NCI-H774 (cell line): ENCODE measurements at regions not wholly inside any gene's neighbourhood (a gene's known extent, or its start where the extent isn't known, plus 50 kb on each side); places are given as distances from the start of the nearest gene placed in this dataset.

Source experiments
- DNase-seq: peaks from one replicate; lab custom pipeline; 2025; lab: John Stamatoyannopoulos, UW

DNA sequence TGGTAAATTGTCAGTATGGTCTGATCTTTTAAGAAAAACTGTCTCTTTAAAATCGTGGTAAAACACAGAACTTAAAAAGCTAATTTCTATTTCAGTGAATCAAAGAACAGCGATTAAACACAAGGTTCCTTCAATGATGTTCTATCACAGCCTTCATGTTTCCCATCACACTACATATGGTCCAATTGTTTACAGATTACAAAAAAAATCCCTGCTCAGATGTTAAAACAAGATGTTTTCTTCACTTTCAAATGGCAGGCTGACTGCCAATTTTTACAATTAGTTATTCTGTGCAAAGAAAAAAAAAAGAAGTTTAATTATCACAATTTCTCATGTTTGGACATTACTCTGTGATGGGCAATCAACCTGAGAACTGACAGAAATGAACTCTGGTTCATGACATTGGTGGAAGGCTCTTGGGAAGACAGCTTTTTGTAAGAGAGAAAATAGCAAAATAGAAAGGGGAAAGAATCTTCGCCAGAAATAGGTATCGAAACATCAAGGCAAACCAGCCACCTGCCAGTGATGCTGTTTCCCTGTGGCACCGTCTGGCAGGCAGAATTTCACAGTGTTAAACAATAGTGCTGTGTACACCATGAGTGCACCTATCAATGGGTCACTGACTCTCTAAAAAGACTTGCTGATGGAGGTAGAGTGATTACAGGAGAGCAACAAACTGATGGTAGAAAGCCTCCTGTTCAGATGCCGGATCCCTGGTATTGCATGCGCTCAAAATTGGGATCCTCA is 1020.0 kb upstream of the ARRDC3 start:
- DNase-seq, result peak; percentile 52

DNA sequence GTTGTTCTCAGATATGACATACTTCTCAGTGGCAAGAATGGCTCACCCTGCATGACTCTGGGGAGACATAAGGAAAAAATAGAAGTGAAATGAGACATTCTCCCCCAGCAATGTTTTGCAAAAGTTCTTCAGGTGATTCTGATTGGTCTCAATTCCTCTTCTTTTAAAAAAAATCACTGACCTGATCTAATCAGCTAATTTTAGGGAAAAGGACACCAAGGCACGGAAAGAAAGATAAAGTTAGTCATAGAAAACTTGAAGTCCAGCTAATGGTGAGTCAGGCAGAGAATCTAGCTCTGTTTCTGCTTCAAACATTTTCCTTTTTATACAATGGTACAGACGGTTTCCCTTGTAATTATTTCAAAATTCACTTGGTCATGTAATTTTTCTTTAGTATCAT is 1018.9 kb upstream of the ARRDC3 start:
- DNase-seq, result no peak

DNA sequence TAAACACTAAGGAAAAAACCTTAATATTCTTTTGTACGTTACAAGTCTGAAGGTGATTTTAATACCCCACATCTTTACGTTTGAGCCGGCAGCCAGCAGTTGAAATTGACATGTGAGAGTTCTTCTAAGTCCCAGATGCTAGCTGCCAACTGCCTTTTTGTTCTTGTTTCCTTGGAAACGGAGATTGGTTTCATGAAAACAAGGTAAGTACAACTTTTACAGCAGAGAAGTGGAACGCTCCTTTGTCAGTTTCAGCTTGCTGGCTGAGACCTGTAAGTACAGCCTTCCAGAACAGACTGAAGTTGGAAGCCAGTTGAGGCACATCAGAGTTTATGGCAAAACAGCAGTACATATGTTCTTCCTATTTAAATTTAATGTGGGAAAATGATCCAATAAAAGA is 1018.4 kb upstream of the ARRDC3 start:
- peak; percentile 61 for DNase-seq

DNA sequence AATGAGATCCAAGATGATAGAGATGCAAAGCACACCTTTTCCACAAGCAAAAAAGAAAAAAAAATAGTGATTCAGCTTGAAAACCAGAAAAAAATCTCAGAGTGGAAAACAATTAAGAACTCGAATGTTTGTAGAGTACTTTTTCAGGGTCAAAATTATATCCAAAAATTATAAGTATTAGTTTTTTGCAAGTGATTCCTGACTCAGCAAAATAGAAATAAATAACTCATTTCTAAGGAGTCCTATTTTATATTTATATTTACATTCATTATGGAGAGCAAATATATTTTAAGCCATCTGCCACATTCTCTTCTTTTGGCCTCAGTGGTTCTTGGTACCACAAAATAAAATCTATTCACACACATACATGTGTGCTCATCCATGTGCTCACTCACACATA is 1011.8 kb upstream of the ARRDC3 start:
- no peak for DNase-seq

DNA sequence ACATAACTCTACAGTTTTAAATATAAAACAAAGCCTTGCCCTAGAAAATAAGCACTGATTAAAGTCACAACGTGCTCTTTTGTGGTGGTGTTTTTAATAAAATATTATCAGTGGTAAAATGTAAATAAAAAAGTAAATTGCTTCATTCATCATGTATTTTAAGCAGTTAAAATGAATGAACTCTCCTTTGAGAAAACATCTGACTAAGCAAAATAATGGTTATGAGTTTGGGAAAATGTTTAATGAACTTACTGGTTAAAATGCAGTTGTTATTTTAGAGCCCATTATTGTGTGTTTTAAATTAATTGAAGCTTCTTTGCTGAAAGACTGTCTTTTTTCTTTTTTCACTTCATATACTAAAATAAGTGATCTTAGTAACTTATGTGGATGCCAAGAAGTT is 1007.5 kb upstream of the ARRDC3 start:
- no peak for DNase-seq

DNA sequence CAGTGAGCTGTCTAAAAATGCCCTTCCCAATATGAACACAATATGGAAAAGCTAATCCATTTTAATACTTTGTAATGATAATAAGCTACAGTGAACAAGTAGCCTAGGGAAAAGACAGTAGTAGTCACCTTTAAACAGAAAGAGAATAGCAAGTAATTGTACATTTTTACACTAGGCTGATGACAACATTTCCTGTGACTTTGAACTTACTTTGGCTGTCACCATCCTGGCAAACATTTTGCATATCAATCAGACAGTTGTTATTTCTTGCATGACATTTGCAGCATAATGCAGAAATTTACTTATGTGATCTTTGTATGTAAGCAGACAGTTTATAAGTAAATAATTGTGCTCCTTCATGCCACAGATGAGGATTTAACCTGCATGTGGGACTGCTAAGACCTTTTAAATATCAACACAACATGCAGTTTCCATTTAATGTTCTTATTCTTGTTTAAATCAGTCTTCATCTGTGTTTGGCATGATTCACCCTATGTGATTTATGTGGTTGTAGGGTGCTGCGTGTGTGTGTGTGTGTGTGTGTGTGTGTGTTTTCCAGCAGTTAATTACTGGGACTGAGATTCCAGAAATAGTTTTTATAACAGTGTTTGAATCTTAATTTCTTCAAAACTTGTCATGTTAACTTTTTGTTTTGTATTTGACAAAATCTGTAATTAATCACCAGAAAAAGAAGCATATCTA is 997.1 kb upstream of the ARRDC3 start:
- DNase-seq, result no peak

DNA sequence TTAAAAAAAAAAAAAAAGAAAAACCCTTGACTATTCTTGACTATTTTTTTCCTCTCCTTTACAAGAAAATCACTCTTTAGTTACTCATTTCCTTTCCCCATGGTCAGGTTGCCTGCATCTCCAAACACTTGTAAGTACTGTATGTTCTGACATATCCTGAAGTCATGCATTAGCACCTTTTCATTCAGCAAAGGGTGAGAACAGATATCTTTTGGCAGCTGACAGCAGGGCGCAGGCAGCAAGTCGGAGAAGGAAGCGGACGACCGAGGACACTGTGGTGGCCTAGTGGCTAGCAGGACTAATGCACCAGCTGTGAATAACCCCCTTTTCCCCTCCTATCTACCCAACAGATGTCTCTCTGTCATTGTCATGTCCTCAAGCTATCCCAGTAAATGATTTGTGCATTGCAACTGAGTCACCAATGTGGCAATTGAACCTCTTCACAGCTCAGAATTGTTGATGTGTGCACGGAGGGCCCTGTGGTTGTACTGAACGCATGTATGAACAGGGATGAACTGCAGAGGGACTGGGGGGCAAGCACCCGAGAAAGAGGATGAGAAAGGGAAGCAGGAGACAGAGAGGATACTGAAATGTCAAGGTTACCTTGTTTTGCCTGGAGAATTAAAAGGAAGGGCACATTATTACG is 996.0 kb upstream of the ARRDC3 start:
- DNase-seq, result no peak

DNA sequence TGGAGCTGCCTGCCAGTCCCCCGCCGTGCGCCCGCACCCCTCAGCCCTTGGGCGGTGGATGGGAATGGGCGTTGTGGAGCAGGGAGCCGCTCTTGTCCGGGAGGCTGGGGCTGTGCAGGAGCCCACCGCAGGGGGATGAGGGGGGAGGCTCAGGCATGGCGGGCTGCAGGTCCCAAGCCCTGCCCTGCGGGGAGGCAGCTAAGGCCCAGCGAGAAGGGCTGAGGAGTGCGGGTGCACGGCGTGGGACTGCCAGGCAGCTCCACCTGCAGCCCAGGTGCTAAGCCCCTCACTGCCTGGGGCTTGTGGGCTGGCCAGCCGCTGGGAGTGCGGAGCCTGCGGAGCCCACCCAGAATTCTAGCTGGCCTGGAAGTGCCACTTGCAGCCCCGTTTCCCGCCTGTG is 991.7 kb upstream of the ARRDC3 start:
- no peak for DNase-seq

DNA sequence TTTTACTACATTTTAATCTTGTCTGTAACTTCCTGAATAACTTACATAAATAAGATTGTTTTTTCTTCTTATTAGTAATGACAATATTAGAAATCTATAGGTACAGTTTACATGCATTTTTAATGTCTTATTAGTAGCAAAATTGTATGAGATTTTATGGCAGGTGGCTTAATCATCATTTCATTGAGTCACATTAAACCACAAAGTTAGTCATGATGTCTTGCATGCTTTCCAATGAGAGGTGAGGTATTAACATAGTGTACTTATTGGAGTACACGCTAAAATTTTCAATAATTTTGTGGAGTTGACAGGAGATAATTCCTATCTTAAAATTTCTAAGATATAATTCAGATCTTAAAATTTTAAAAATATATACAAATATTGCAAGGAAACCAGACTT is 989.6 kb upstream of the ARRDC3 start:
- DNase-seq, result no peak

DNA sequence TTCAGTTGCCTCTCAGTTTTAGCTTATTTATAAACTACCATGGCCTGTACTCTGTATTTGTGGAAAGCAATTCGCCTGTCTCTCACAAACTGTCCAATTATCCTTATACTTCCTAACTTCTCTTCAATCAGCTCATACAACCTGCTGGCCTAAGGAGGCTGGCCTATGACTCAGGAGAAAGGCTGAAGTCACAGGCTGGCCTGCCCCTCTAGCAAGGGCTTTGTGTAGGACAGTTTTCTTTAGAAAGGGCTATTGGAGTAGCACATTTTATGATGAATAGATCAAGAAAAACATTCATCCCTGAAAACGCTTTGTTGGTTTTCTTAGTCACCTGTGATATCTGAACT is 988.7 kb upstream of the ARRDC3 start:
- no peak for DNase-seq

DNA sequence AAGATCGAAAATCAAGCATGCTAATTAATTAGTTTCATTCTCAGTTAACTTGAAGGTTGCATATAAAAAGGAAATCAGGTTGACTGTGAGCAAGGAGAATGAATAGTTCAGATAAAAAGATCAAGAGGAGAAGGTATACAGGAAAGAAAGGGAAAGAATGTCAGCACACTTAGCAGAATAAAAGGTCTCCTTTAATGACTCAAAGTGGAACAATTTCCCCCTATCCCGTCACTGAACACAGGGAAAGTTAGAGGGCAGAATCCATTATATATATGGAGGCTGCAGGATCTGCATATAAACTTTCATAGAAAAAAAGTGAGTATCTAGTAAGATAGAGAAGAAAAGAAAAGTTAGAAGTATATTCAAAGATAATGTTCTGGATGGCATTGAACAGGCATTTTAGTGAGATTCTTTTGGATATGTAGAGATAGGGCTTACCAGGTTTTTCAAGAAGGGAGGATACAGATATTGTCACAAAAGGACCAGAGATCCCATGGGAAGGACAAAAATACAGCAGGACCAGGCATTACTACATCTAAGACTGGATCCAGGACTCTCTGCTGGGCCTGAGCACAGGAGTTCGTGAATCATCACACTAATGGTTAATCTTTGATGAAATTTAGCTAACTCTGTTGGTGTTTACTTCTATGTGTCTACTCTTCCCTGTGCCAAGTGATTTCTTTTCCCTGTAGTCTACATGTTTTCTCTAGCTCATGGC is 988.2 kb upstream of the ARRDC3 start:
- no peak for DNase-seq

DNA sequence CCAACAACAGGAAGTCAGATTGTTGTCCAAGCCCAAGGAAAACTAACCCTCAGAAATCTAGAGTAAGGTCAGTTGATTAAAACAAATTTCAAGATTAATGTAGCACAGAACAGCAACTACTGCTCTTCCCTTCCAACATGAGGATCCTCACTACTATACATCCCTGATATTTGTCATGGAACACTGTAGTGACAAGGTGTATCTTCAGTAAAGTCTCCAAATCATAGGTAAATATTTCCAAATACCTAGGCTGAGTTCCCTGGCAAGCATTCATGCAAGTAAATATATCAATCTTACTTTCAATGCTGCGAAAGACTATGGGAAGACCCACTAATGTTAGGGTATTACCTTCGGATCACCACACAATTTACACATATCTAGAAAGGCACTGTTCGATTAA is 986.9 kb upstream of the ARRDC3 start:
- DNase-seq, result no peak

DNA sequence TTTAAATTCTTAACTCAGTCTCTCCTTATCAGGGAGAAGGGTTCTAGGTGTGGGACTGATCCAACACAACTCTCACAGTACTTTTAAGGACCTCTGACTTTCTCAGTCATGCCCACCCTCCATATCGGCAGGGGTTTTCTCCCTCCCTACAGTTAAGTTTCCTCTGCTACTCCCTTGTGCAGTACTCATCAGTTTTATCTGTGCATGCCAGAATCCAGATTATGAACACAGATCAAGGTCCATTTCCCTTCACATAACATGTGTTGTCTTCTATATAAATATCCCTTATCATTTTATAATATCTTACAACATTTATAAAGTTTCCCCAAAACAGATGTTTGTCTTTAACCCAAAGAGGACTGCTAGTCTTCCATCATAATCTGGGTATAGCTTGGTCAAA is 986.5 kb upstream of the ARRDC3 start:
- DNase-seq, result no peak

DNA sequence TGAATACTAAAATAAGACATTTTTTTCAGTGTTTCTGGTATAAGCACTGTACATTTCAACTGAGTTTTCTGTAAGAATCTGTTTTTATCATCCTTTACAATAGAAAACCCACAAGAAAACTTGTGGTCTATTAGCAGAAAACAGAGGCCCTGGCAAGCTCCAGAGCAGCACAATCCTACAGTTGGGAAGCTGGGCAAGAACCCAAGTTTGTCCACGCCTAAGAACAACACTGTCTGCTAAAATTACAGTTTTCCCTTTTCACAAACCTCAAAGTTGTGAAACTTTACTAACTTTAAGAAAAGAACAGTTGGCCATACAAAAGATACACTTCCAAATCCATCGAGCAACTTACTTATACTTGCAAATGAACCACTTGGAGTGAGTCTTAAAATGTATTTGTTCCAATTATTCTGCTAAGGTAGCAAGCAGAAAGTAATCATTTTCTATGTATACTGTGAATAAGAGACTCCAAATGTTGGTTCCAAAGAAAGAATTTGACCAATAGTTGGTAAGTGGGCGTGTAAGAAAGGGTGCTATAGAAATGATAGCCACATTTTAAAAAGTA is 982.0 kb upstream of the ARRDC3 start:
- DNase-seq, result no peak

DNA sequence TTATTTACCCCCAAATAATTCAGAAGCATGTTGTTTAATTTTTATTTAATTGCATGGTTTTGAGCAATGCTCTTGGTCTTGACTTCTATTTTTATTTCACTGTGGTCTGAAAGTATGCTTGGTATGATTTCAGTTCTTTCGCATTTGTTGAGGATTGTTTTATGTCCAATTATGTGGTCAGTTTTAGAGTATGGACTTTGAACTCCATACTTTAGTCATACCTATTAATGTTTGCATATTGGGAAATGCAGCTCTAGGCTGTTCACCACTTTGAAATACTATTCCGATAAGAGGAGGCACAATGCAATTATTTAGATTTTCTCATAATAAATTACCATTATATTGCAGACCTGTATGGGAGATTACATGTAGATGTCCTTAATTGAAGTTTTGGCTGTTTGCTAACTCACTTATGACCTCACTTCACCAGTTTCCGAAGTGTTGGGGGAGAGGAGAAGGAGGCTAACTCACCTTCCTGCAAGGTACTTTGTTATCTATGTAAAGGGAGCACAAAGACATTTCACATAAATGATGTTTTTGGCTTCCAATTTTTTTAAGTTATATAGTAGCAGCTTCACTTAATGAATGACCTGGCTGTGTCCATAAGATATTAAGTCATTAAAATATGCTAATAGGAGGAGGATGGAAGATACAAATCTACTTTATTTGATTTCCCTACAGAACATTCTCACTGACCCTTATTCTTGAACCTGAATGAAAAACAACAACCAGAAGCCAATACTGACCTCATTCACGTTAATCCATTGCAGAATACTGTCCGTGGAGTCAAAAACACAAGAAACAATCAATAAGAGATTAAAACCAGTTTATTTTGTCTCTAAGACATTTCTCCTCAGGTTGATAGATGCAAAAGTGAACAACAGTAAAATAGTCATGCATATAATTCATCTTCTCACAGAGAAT is 970.3 kb upstream of the ARRDC3 start:
- no peak for DNase-seq

DNA sequence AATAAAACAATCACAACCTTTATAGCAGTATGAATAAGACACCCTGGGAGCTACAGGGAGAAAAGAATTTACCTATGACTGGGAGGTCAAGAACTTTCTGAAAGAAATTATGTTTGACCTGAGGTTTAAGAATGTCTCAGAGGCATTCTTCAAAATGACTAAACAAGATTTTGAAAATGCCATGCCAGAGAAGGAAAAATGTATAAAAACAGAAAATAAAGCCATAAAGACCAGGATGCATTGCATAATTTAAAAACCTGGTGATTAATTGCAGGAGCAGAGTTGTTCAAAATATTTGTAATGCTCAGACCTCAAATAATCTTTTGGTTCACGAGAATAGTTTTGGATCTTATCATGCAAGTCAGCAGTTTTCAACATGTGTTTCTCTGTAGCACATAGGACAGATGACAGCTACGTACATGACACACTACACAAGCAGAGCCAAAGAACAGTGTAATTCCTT is 954.7 kb upstream of the ARRDC3 start:
- DNase-seq, result no peak

DNA sequence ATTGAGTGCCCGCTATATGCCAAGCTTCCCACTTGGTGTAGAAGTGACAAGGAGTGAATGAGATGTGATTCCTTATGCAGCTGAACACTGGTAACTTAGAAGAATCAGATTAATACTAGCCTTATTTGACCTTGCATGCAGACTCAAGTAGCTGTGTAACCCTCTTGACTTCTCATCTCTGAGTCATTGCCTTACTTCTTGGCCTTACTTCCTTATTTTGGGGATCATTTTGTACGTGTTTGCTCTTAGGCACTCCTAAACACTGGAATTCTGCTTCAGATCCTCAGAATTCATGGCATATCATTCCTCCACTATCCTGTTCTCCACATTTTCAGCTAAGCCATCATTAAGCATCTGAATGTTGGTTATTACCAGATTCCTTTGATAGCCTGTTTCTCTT is 948.9 kb upstream of the ARRDC3 start:
- DNase-seq, result no peak

DNA sequence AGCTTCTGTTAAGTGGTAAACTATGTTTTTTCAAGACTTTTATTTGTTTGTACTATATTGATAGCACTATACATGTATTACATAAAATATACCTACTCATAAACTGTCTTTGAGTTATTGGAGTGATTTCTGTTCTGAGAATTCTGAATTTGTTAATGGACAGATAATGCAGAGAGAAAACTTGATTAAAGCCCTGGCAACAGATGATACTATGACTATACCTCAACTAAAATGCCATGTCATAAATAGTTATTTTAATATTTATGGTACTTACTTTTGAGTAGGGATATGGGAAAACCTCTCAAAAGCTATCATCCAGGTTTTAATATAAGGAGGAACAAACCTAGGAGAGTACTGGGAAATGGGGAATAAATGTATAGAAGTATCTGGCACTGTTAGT is 947.2 kb upstream of the ARRDC3 start:
- no peak for DNase-seq

DNA sequence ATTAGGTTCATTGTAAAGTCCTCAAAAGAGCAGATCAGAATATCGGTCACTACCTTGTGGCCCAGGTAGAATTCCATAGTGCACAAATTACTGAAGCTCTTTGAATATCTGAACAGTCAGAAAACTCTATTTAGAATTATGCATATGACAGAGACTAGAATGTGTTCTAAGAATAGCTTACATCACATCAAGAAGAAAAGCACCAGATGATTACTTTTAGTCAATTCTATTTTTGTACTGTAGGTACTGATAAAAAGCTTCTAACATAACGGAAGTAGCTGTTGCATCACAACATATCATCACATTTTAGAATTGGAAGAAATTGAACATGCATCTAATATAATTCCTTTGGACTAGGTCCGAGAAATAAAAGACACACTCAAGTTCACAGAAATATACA is 946.6 kb upstream of the ARRDC3 start:
- no peak for DNase-seq

DNA sequence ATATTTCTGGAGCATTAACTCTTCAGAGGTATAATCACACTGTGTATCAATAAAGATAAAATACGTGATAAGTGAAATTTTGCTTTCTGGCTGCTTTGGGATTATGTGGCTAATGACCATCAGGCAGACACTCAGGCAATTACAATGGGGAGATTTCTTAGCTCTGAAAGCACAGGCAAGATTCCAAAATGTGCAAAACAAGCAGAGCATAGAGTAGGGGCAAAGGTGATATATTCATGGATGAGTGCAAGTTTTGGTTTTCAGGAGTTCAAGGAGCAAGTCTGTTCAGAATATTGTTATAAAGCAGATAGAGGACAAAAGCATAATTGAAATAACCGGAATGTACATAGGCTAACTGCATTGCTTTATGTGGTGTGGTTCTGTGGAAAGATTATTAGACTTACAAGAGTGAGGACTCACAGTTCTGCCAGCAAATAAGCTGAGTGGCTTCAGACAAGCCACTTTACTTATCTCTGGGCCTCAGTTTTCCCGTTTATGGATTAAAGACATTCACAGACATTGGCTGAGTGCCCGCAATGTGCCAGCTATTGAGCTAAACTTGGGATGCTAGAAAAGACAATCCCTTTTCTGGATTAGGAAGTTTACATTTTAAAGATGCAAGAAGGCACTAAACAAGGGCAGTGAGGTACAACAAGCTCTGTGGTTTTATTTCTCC is 945.6 kb upstream of the ARRDC3 start:
- no peak for DNase-seq

DNA sequence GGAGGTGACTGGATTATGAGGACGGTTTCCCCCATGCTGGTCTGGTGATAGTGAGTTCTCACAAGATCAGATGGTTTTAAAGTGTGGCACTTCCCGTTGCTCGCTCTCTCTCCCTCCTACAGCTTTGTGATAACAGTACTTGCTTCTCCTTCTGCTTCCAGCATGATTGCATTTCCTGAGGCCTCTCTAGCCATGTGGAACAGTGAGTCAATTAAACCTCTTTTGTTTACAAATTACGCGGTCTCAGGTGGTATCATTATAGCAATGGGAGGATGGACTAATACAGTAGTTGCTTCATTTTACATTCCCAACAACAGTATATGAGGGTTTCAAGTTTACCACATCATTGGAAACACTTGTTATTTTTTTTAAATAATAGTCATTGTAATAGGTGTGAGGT is 937.3 kb upstream of the ARRDC3 start:
- DNase-seq, result no peak
